ENCODE measurements at regions not wholly inside any gene's neighbourhood (a gene's known extent, or its start where the extent isn't known, plus 50 kb on each side); places are given as distances from the start of the nearest gene placed in this dataset.

DNA sequence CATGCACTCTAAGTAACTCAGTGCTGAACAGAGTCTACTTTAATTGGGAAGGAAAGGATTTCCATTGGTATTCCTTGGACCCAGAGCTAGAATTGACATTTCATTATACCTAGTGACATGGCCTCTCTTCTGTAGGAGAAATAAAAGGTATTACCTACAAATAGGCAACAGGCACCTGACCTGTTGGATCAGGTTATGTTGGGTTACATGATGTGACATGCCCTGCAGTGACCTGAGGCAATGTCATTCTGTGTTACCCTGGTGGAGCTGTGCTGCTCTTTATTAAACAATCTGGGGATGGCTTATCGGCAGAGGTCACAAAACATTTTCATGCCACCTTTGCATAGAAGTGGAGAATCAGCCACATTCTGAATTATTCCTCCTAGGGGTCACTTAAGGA lies 427.7 kb downstream of the MDFIC start:
- Histone ChIP-seq H3K4me1 (ENCODE audit: control insufficient read depth in 1 of 2, insufficient read depth in 1 of 2, low read depth in 1 of 2, low read length in 1 of 2) (no peaks in the 10 kb centered on the region), H3K4me3 (ENCODE audit: low read depth in 1 of 2, low read length in 1 of 2) (no peak overlapping the region), H3K27ac (no peak overlapping the region), H3K27me3 (no peaks in the 10 kb centered on the region), H3K9me3 (no peaks in the 10 kb centered on the region), H3K36me3 (no peaks in the 10 kb centered on the region)
- TF ChIP-seq, protein P1, sequence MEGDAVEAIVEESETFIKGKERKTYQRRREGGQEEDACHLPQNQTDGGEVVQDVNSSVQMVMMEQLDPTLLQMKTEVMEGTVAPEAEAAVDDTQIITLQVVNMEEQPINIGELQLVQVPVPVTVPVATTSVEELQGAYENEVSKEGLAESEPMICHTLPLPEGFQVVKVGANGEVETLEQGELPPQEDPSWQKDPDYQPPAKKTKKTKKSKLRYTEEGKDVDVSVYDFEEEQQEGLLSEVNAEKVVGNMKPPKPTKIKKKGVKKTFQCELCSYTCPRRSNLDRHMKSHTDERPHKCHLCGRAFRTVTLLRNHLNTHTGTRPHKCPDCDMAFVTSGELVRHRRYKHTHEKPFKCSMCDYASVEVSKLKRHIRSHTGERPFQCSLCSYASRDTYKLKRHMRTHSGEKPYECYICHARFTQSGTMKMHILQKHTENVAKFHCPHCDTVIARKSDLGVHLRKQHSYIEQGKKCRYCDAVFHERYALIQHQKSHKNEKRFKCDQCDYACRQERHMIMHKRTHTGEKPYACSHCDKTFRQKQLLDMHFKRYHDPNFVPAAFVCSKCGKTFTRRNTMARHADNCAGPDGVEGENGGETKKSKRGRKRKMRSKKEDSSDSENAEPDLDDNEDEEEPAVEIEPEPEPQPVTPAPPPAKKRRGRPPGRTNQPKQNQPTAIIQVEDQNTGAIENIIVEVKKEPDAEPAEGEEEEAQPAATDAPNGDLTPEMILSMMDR (IDR thresholded peaks at IDR 0.05) = no peak

DNA sequence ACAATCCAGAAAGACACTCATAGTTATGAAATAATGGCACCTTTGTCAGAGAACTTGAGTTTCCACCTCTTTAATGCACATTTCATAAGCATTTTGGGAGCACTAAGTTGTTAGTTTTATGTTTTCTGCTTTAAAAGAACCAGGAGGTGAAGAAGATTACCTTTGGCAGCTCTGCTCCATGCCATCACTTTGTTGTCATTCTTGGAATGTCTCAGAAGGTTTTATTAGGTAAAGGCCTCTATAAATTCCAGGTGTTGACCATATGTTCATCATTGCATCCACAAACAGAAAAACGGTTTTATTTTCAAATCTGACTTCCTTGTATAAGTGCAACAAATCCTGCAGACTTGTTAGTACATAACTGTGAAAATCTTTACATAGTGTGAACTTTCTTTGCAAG lies 424.8 kb downstream of the MDFIC start:
- Histone ChIP-seq H3K27ac (no peak overlapping the region), H3K4me1 (ENCODE audit: control insufficient read depth in 1 of 2, insufficient read depth in 1 of 2, low read depth in 1 of 2, low read length in 1 of 2) (no peaks in the 10 kb centered on the region), H3K27me3 (no peaks in the 10 kb centered on the region), H3K36me3 (no peaks in the 10 kb centered on the region), H3K9me3 (no peaks in the 10 kb centered on the region), H3K4me3 (ENCODE audit: low read depth in 1 of 2, low read length in 1 of 2) (no peak overlapping the region)
- TF ChIP-seq, protein P1 (IDR thresholded peaks at IDR 0.05) = no peak

DNA sequence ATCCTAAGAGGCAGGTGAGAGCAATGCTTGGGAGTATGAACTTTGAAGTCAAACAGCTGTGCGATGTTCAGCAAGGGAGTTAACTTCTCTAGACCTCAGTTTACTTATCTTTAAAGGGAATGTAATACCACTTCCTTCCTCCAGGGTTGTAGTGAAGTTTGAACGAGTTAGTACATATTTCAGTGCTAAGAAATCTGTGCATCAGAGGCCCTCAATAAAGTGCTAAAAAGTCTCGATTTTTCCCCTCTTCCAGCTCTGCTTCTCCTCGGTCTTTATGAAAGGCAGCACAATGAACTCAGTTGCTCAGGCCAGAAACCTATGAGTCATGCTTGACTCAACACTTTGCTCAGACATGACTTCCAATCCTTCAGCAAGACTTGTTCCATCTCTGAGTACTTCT lies 418.9 kb downstream of the MDFIC start:
- TF ChIP-seq, protein P1 (IDR thresholded peaks at IDR 0.05) = no peak

DNA sequence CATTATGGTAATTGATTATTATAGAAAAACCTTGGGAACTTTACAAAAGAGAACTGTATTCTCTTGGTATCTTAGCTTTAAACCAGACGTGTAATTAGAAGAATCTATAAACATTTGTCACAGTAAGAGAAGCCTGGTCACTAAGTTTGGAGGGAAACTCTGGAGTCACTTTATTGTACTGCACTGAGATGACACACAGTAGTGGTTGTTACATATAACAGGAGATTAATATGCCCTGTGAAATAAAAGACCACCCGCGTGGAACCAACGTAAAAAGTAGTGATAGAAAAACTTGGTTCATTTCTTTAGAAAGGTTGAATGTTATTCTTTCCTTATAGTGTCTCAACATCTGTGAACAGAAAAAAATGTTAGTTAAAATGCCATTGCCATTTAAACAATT lies 416.1 kb downstream of the MDFIC start:
- no peaks in the 10 kb centered on the region for H3K4me1 ChIP-seq (ENCODE audit: control insufficient read depth in 1 of 2, insufficient read depth in 1 of 2, low read depth in 1 of 2, low read length in 1 of 2)
- H3K27ac ChIP-seq = no peak overlapping the region
- H3K4me3 ChIP-seq (ENCODE audit: low read depth in 1 of 2, low read length in 1 of 2) = no peak overlapping the region
- no peaks in the 10 kb centered on the region for H3K9me3 ChIP-seq
- TF ChIP-seq, protein P1 (IDR thresholded peaks at IDR 0.05) = no peak
- no peaks in the 10 kb centered on the region for H3K36me3 ChIP-seq
- H3K27me3 ChIP-seq = no peaks in the 10 kb centered on the region

More for the DNA sequence above, 418.9 kb downstream of the MDFIC start:
- Histone ChIP-seq H3K27me3 (no peaks in the 10 kb centered on the region), H3K36me3 (no peaks in the 10 kb centered on the region), H3K27ac (no peak overlapping the region), H3K4me1 (ENCODE audit: control insufficient read depth in 1 of 2, insufficient read depth in 1 of 2, low read depth in 1 of 2, low read length in 1 of 2) (no peaks in the 10 kb centered on the region), H3K9me3 (no peaks in the 10 kb centered on the region), H3K4me3 (ENCODE audit: low read depth in 1 of 2, low read length in 1 of 2) (no peak overlapping the region)

DNA sequence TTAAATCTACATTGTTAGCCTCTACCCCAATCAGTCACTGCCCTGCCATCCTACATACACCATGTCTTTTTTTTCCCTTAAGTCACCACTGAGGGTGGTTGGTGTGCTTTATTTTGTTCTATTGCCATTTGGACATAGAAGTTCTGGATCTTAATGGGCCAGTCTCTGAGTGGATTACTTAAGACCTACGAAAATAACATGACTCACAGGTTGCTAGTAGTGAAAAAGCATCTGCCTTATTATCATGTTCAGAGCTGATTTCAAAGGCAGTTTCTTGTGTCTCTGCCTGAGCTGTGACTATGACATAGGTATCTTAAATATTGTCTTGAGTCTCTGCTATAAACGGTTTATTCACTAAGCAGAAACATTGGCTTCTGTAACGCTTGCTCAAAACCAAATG lies 410.8 kb downstream of the MDFIC start:
- no peaks in the 10 kb centered on the region for H3K4me1 ChIP-seq (ENCODE audit: control insufficient read depth in 1 of 2, insufficient read depth in 1 of 2, low read depth in 1 of 2, low read length in 1 of 2)
- H3K9me3 ChIP-seq = no peaks in the 10 kb centered on the region
- H3K36me3 ChIP-seq = no peaks in the 10 kb centered on the region
- H3K27ac ChIP-seq = no peak overlapping the region
- TF ChIP-seq, protein P1 (IDR thresholded peaks at IDR 0.05) = no peak
- H3K4me3 ChIP-seq (ENCODE audit: low read depth in 1 of 2, low read length in 1 of 2) = no peak overlapping the region
- H3K27me3 ChIP-seq = no peaks in the 10 kb centered on the region

DNA sequence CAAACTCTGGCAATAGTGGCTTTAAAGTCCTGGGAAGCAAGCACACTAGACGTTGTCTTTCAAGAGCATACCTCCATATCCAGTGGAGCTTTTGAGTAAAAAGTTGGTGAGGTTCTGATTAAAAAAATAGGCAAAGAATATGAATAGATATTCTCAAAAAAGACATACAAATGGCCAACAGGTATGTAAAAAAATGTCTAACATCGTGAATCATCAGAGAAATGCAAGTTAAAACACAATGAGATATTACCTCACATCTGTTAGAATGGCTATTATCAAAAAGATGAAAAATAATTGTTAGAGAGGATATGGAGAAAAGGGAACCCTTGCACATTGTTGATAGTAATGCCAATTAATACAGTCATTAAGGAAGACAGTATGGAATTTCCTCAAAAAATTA lies 407.1 kb downstream of the MDFIC start:
- Histone ChIP-seq H3K36me3 (no peaks in the 10 kb centered on the region), H3K4me3 (ENCODE audit: low read depth in 1 of 2, low read length in 1 of 2) (no peak overlapping the region), H3K9me3 (no peaks in the 10 kb centered on the region), H3K27ac (no peak overlapping the region), H3K4me1 (ENCODE audit: control insufficient read depth in 1 of 2, insufficient read depth in 1 of 2, low read depth in 1 of 2, low read length in 1 of 2) (no peaks in the 10 kb centered on the region), H3K27me3 (no peaks in the 10 kb centered on the region)
- TF ChIP-seq, protein P1 (IDR thresholded peaks at IDR 0.05) = no peak
